ENCODE measurements at regions not wholly inside any gene's neighbourhood (a gene's known extent, or its start where the extent isn't known, plus 50 kb on each side); places are given as distances from the start of the nearest gene placed in this dataset.

DNA sequence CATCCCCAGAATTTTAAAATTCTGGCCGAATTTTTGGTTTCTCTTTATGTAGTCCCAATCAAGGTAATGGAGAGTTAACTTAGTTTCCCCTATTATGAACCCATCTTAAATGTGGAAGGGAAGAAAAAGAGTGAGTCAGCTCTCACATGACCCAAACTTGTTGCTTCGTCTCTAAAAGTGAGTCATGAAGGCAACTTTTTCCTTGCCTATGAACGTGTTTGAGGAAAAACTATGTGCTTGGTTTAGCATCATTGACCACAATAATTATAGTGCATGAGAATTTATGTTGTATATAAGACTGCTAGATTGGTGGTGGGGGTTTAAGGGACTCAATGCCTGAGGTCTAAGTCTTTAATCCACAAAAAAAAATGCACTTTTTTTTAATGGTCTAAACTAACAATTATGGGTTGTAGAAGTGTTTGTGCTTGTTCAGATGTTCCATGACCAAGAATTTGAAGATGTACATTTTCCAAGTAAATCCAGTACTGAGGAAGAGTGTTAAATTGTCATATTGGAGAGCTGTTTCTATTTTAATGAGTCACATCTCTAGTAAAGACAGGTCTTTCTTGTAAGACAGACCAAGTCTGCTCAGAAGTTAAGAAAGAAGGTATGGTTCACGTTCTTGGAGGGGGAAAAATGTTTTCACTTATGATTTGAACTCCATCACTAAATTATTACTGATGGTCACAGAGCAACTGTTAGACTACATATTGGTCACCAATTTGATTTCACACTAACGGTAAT, 409.9 kb upstream of the MARCKS start:
- CTCF ChIA-PET = interaction anchor here (1.0 kb wide), 1 partner anchor 33 kb away, joined by 3 read pairs; no protein-coding TSS in a partner anchor
- H3K27ac ChIP-seq (ENCODE audit: insufficient read depth, low read depth, low read length) = no peak overlapping the region

More for the DNA sequence above, 409.9 kb upstream of the MARCKS start:
- H3K27me3 ChIP-seq (ENCODE audit: control insufficient read depth in 2 of 2, insufficient read depth in 2 of 2, low read length in 2 of 2) = no peaks in the 10 kb centered on the region
- H3K9me1 ChIP-seq (replicated peaks; ENCODE audit: control insufficient read depth, extremely low read depth, insufficient read depth, low read length) = no peaks in the 10 kb centered on the region
- H2AFZ ChIP-seq (ENCODE audit: low read depth, low read length) = peak overlapping the region; percentile 7
- FAIRE-seq (no peak), DNase-seq (ENCODE audit: low read depth, low spot score) (peak; percentile 63)
- no peaks in the 10 kb centered on the region for H3K36me3 ChIP-seq (ENCODE audit: control insufficient read depth in 2 of 2, extremely low read depth in 1 of 2, insufficient read depth in 2 of 2, low read length in 2 of 2)
- no peak overlapping the region for H3K4me2 ChIP-seq (ENCODE audit: insufficient read depth, low read length)
- POLR2A ChIA-PET = no interaction called here
- no TSS peak for BruUV-seq (replicated peaks)
- H3K9me3 ChIP-seq (replicated peaks; ENCODE audit: control insufficient read depth, insufficient read depth, low read length) = no peaks in the 10 kb centered on the region
- H3K79me2 ChIP-seq (ENCODE audit: control insufficient read depth, insufficient read depth, low read length) = no peaks in the 10 kb centered on the region
- no peak overlapping the region for H3K9ac ChIP-seq (replicated peaks; ENCODE audit: extremely low read depth, insufficient read depth, low read length)
- H3K4me1 ChIP-seq (ENCODE audit: control insufficient read depth, extremely low read depth, insufficient read depth, low read length) = peaks cover 18% of the 10 kb centered on the region
- intact Hi-C loops (cut with micrococcal nuclease) = no loop called here
- dilution Hi-C loops (cut with MboI; ENCODE audit: extremely low pct_ligation_motif_present, low sequenced_read_pairs) = no loop called here
- TF ChIP-seq POLR2AphosphoS5 (IDR thresholded peaks at IDR 0.05; ENCODE audit: insufficient read depth, low read depth, low read length) (no peak), JUN (IDR thresholded peaks at IDR 0.05; ENCODE audit: borderline replicate concordance, insufficient read depth, insufficient read length, low read depth) (peak; percentile 76), EZH2 (IDR thresholded peaks at IDR 0.05; ENCODE audit: borderline replicate concordance, low read depth, low read length, severe bottlenecking) (no peak), FOS (IDR thresholded peaks at IDR 0.05; ENCODE audit: borderline replicate concordance, insufficient read depth, low read length) (peak; percentile 94)
- TF ChIP-seq, protein P1, sequence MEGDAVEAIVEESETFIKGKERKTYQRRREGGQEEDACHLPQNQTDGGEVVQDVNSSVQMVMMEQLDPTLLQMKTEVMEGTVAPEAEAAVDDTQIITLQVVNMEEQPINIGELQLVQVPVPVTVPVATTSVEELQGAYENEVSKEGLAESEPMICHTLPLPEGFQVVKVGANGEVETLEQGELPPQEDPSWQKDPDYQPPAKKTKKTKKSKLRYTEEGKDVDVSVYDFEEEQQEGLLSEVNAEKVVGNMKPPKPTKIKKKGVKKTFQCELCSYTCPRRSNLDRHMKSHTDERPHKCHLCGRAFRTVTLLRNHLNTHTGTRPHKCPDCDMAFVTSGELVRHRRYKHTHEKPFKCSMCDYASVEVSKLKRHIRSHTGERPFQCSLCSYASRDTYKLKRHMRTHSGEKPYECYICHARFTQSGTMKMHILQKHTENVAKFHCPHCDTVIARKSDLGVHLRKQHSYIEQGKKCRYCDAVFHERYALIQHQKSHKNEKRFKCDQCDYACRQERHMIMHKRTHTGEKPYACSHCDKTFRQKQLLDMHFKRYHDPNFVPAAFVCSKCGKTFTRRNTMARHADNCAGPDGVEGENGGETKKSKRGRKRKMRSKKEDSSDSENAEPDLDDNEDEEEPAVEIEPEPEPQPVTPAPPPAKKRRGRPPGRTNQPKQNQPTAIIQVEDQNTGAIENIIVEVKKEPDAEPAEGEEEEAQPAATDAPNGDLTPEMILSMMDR (IDR thresholded peaks at IDR 0.05; ENCODE audit: extremely low read depth in 1 of 2, insufficient read depth in 1 of 2, low read depth in 1 of 2, low read length in 2 of 2) = no peak
- H4K20me1 ChIP-seq (replicated peaks; ENCODE audit: control insufficient read depth, extremely low read depth, insufficient read depth, low read length) = no peaks in the 10 kb centered on the region
- no peak overlapping the region for H3K4me3 ChIP-seq (replicated peaks in 1 of 3; ENCODE audit: insufficient read depth in 1 of 3, low read depth in 1 of 3, low read length in 3 of 3)

Data from endothelial cell of umbilical vein (primary cell).